GM23248 (cell line): ENCODE measurements at regions not wholly inside any gene's neighbourhood (a gene's known extent, or its start where the extent isn't known, plus 50 kb on each side); places are given as distances from the start of the nearest gene placed in this dataset.

Source experiments
- DNase-seq: peaks from one replicate; pipeline ENCODE4 v3.0.0-alpha.2; 2015
- H2AFZ ChIP-seq: fragments of 200-600 bp; sonication (generic); 2 replicates; pipeline ENCODE4 v1.6.1; 2016; ENCODE audit warnings: antibody characterized with exemption
- H3F3A ChIP-seq: fragments of 200-600 bp; sonication (generic); 2 replicates; pipeline ENCODE4 v1.6.1; 2016; ENCODE audit warnings: mild to moderate bottlenecking, antibody characterized with exemption, mixed run types; ENCODE audit not compliant: insufficient read depth
- H3K27ac ChIP-seq: fragments of 200-600 bp; sonication (generic); 2 replicates; pipeline ENCODE4 v1.5.1; 2016; ENCODE audit warnings: mild to moderate bottlenecking
- H3K27me3 ChIP-seq: fragments of 200-600 bp; sonication (generic); replicated peaks from 2 replicates; pipeline ENCODE4 v1.6.1; 2016; ENCODE audit warnings: mild to moderate bottlenecking; ENCODE audit not compliant: insufficient read depth
- H3K36me3 ChIP-seq: fragments of 200-600 bp; sonication (generic); 2 replicates; pipeline ENCODE4 v1.6.1; 2016; ENCODE audit warnings: low read depth, mild to moderate bottlenecking
- H3K4me1 ChIP-seq: fragments of 200-600 bp; sonication (generic); 2 replicates; pipeline ENCODE4 v1.6.1; 2016; ENCODE audit warnings: mild to moderate bottlenecking; ENCODE audit not compliant: insufficient read depth
- H3K4me2 ChIP-seq: fragments of 200-600 bp; sonication (generic); one replicate; pipeline ENCODE4 v1.6.1; 2016; ENCODE audit warnings: mild to moderate bottlenecking; ENCODE audit not compliant: unreplicated experiment
- H3K4me3 ChIP-seq: fragments of 200-600 bp; sonication (generic); 2 replicates; pipeline ENCODE4 v1.5.1; 2016; ENCODE audit warnings: mild to moderate bottlenecking
- H3K79me2 ChIP-seq: fragments of 200-600 bp; sonication (generic); 2 replicates; pipeline ENCODE4 v1.6.1; 2016; ENCODE audit warnings: mild to moderate bottlenecking; ENCODE audit not compliant: insufficient read depth
- H3K9ac ChIP-seq: fragments of 200-600 bp; sonication (generic); 2 replicates; pipeline ENCODE4 v1.6.1; 2016; ENCODE audit warnings: mild to moderate bottlenecking
- H3K9me2 ChIP-seq: fragments of 200-600 bp; sonication (generic); 2 replicates; pipeline ENCODE4 v1.6.1; 2016; ENCODE audit warnings: mixed run types, mild to moderate bottlenecking, moderate library complexity; ENCODE audit not compliant: insufficient read depth
- H3K9me3 ChIP-seq: fragments of 200-600 bp; sonication (generic); one replicate; pipeline ENCODE4 v1.6.1; 2017; ENCODE audit warnings: low read depth
- H4K20me1 ChIP-seq: fragments of 200-600 bp; sonication (generic); 2 replicates; pipeline ENCODE4 v1.6.0; 2016; ENCODE audit not compliant: insufficient read depth
- EZH2 ChIP-seq: fragments of 200-600 bp; sonication (generic); IDR thresholded peaks from 2 replicates; pipeline ENCODE4 v1.6.1; 2018; ENCODE audit warnings: antibody characterized with exemption, mild to moderate bottlenecking; ENCODE audit not compliant: insufficient read depth, poor library complexity, severe bottlenecking
- EZH2phosphoT487 ChIP-seq: fragments of 200-600 bp; sonication (generic); IDR thresholded peaks from 2 replicates; pipeline ENCODE4 v1.6.1; 2018; ENCODE audit warnings: antibody characterized with exemption, moderate library complexity, mild to moderate bottlenecking, low read depth; ENCODE audit not compliant: insufficient read depth
- WGBS, 2 experiments: methylation state at CpG; one replicate each; pipeline ENCODE4 v1.1.6; 2015 to 2017; ENCODE audit warnings: low lambda C conversion rate in 2 of 2, low coverage in 1 of 2; ENCODE audit errors: missing lambda C conversion rate in 2 of 2; 5-methylcytosine and 5-hydroxymethylcytosine counted together
- in situ Hi-C: fragments of 300-500 bp; cut with MboI; formaldehyde crosslinking; loops from 2 replicates; pipeline ENCODE4 v1.15.0; 2020

DNA sequence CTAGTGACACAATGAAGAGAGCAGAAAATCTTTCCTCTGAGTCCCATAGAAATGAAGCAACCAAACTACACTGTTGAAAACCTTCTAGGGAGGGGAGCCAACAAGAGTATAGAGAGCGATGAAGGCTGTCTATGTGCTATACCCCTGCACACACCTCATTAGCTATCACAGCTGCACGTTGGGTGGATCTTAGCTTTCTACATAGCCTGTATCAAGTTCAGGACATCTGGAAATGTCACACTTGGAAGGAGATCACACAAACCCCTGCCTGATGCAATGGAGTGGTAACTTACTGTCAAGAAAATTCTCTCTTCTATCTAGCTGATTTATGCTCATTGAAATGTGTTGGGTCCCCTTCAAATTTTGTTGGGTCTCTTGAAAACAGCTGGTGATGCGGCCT, 127.0 kb upstream of the NTRK2 start:
- Histone ChIP-seq H2AFZ (no peak overlapping the region), H3K9me3 (no peaks in the 10 kb centered on the region), H3K27ac (no peak overlapping the region), H3K9me2 (no peaks in the 10 kb centered on the region), H3K36me3 (no peaks in the 10 kb centered on the region), H3K4me2 (no peak overlapping the region), H3K4me1 (no peaks in the 10 kb centered on the region), H3K9ac (no peak overlapping the region), H3K79me2 (no peaks in the 10 kb centered on the region), H3K27me3 (no peaks in the 10 kb centered on the region; the same call in 1 of the 2 replicates), H3F3A (no peaks in the 10 kb centered on the region), H3K4me3 (no peak overlapping the region), H4K20me1 (no peaks in the 10 kb centered on the region)
- no peak for TF ChIP-seq EZH2phosphoT487
- TF ChIP-seq EZH2 = no peak
- WGBS, 2 experiments = 28 to 36% methylated on average over 3 of the region's 3 CpGs
- in situ Hi-C loops = no loop called here
- DNase-seq = no peak

GRCh38 chr9:84554069-84554664, 115.4 kb upstream of the NTRK2 start:
- no peak overlapping the region for H3K27ac ChIP-seq
- H3K36me3 ChIP-seq = no peaks in the 10 kb centered on the region
- 29 to 32% methylated on average over 1 of the region's 1 CpG for WGBS, 2 experiments
- H2AFZ ChIP-seq = no peak overlapping the region
- H3K9me2 ChIP-seq = no peaks in the 10 kb centered on the region
- no peak overlapping the region for H3K4me2 ChIP-seq
- DNase-seq = no peak
- H3K79me2 ChIP-seq = no peaks in the 10 kb centered on the region
- no peak overlapping the region for H3K4me3 ChIP-seq
- H3K4me1 ChIP-seq = no peaks in the 10 kb centered on the region
- no peaks in the 10 kb centered on the region for H4K20me1 ChIP-seq
- H3K9me3 ChIP-seq = no peaks in the 10 kb centered on the region
- no peak overlapping the region for H3K9ac ChIP-seq
- in situ Hi-C loops = no loop called here
- TF ChIP-seq EZH2phosphoT487 (no peak), EZH2 (no peak)
- no peaks in the 10 kb centered on the region for H3F3A ChIP-seq
- H3K27me3 ChIP-seq = no peaks in the 10 kb centered on the region

GRCh38 chr9:84556556-84556955, 113.0 kb upstream of the NTRK2 start:
- no peak overlapping the region for H2AFZ ChIP-seq
- no peak for TF ChIP-seq EZH2phosphoT487
- TF ChIP-seq EZH2 = no peak
- H3K36me3 ChIP-seq = no peaks in the 10 kb centered on the region
- no peak overlapping the region for H3K4me2 ChIP-seq
- no peak for DNase-seq
- no peaks in the 10 kb centered on the region for H3K9me2 ChIP-seq
- WGBS, 2 experiments = 4 to 7% methylated on average over 1 of the region's 1 CpG
- no peaks in the 10 kb centered on the region for H3F3A ChIP-seq
- no peaks in the 10 kb centered on the region for H3K79me2 ChIP-seq
- H3K4me1 ChIP-seq = no peaks in the 10 kb centered on the region
- H3K27ac ChIP-seq = no peak overlapping the region
- in situ Hi-C loops = no loop called here
- H3K9me3 ChIP-seq = no peaks in the 10 kb centered on the region
- no peak overlapping the region for H3K9ac ChIP-seq
- no peak overlapping the region for H3K4me3 ChIP-seq
- H4K20me1 ChIP-seq = no peaks in the 10 kb centered on the region
- H3K27me3 ChIP-seq = no peaks in the 10 kb centered on the region

DNA sequence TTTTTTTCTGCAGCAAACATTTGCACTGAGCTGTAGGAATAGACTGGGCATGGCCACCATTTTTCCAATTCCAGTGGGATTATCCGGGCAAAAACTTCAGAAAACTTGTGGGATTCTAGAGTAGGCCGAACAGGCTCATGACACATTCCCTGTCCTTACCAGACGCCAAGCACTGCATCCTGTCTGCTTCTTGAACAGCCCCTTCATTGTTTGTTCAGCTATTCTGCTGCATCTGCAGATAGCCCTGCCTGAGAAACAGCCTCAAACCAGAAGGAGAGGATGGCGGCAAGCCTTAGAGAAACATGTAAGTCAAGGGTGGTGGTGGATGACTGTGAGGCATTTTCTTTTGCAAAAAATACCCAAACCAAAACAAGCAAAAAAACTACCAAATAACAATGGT, 111.8 kb upstream of the NTRK2 start:
- Histone ChIP-seq H3F3A (no peaks in the 10 kb centered on the region), H3K36me3 (no peaks in the 10 kb centered on the region), H3K9me3 (no peaks in the 10 kb centered on the region), H2AFZ (no peak overlapping the region), H3K9me2 (no peaks in the 10 kb centered on the region), H3K4me3 (no peak overlapping the region), H3K27me3 (no peaks in the 10 kb centered on the region), H4K20me1 (no peaks in the 10 kb centered on the region), H3K27ac (no peak overlapping the region), H3K79me2 (no peaks in the 10 kb centered on the region), H3K4me1 (no peaks in the 10 kb centered on the region), H3K4me2 (no peak overlapping the region), H3K9ac (no peak overlapping the region)
- WGBS, 2 experiments = 39 to 43% methylated on average over 4 of the region's 4 CpGs
- DNase-seq = no peak
- in situ Hi-C loops = no loop called here
- TF ChIP-seq EZH2 = no peak
- no peak for TF ChIP-seq EZH2phosphoT487

- Histone ChIP-seq H3K9ac (no peak overlapping the region), H3F3A (no peaks in the 10 kb centered on the region), H3K4me3 (no peak overlapping the region), H3K27ac (no peak overlapping the region), H3K27me3 (no peaks in the 10 kb centered on the region), H3K79me2 (no peaks in the 10 kb centered on the region), H4K20me1 (no peaks in the 10 kb centered on the region), H3K9me3 (no peaks in the 10 kb centered on the region), H3K4me1 (no peaks in the 10 kb centered on the region), H3K9me2 (no peaks in the 10 kb centered on the region), H3K36me3 (no peaks in the 10 kb centered on the region), H3K4me2 (no peak overlapping the region), H2AFZ (no peak overlapping the region)
- TF ChIP-seq EZH2phosphoT487 = no peak
- no peak for TF ChIP-seq EZH2
- no peak for DNase-seq
- in situ Hi-C loops = no loop called here
These were observed 105.8 kb upstream of the NTRK2 start for GRCh38 chr9:84563691-84564090.
